ENCODE measurements at regions not wholly inside any gene's neighbourhood (a gene's known extent, or its start where the extent isn't known, plus 50 kb on each side); places are given as distances from the start of the nearest gene placed in this dataset.

DNA sequence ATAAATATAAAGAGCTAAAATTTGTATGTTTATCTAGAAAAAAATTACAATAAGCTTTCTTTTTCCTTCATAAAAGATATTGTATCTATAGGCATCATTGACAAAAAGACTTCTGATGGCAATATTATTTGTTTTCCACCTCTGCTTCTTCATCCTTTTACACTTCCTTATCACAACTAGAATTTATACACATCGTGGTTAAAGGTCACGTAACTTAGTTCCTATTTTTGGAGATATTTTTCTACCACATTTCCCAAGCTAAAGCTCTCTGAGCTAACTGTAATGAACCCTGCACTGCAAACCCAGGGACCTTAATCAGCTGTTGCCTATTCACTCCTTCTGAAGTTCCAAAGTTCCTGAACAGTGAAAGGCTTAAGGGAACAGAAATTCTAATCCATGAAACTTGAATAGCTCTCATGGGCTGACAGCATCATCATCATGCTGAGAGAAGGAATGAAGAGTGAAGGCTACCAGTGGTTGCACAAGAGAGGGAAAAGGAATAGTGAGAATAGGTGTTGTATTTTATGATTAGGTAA is 106.1 kb upstream of the SLC13A1 start (continued):
- TF ChIP-seq, protein P1, sequence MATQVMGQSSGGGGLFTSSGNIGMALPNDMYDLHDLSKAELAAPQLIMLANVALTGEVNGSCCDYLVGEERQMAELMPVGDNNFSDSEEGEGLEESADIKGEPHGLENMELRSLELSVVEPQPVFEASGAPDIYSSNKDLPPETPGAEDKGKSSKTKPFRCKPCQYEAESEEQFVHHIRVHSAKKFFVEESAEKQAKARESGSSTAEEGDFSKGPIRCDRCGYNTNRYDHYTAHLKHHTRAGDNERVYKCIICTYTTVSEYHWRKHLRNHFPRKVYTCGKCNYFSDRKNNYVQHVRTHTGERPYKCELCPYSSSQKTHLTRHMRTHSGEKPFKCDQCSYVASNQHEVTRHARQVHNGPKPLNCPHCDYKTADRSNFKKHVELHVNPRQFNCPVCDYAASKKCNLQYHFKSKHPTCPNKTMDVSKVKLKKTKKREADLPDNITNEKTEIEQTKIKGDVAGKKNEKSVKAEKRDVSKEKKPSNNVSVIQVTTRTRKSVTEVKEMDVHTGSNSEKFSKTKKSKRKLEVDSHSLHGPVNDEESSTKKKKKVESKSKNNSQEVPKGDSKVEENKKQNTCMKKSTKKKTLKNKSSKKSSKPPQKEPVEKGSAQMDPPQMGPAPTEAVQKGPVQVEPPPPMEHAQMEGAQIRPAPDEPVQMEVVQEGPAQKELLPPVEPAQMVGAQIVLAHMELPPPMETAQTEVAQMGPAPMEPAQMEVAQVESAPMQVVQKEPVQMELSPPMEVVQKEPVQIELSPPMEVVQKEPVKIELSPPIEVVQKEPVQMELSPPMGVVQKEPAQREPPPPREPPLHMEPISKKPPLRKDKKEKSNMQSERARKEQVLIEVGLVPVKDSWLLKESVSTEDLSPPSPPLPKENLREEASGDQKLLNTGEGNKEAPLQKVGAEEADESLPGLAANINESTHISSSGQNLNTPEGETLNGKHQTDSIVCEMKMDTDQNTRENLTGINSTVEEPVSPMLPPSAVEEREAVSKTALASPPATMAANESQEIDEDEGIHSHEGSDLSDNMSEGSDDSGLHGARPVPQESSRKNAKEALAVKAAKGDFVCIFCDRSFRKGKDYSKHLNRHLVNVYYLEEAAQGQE (IDR thresholded peaks at IDR 0.05): no peak
- TF ChIP-seq KDM5A (IDR thresholded peaks at IDR 0.05): no peak

DNA sequence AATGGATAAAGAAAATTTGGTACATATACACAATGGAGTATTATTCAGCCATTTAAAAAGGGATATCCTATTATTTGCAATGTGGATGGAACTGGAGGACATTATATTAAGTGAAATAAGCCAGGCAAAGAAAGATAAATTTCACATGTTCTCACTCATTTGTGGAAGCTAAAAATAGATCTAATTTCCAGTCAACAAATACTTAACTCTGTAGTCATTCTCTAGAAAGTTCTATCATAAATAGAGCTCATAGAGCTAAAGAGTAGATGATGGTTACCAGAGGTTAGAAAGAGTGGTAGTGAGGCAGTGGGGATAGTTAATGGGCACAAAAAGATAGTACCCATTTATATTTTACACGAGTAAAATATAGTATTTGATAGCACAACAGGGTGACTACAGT is 104.2 kb upstream of the SLC13A1 start:
- H3K4me3 ChIP-seq: no peak overlapping the region
- TF ChIP-seq SREBF2 (IDR thresholded peaks at IDR 0.05): no peak
- TF ChIP-seq NR3C1 (IDR thresholded peaks at IDR 0.05): no peak
- TF ChIP-seq RCOR1 (IDR thresholded peaks at IDR 0.05; ENCODE audit: low read depth, low read length): no peak
- TF ChIP-seq, protein P2, sequence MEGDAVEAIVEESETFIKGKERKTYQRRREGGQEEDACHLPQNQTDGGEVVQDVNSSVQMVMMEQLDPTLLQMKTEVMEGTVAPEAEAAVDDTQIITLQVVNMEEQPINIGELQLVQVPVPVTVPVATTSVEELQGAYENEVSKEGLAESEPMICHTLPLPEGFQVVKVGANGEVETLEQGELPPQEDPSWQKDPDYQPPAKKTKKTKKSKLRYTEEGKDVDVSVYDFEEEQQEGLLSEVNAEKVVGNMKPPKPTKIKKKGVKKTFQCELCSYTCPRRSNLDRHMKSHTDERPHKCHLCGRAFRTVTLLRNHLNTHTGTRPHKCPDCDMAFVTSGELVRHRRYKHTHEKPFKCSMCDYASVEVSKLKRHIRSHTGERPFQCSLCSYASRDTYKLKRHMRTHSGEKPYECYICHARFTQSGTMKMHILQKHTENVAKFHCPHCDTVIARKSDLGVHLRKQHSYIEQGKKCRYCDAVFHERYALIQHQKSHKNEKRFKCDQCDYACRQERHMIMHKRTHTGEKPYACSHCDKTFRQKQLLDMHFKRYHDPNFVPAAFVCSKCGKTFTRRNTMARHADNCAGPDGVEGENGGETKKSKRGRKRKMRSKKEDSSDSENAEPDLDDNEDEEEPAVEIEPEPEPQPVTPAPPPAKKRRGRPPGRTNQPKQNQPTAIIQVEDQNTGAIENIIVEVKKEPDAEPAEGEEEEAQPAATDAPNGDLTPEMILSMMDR (IDR thresholded peaks at IDR 0.05): no peak
- TF ChIP-seq TP53 (CRISPR knock-in tag; IDR thresholded peaks at IDR 0.05): no peak
- TF ChIP-seq ESRRA (IDR thresholded peaks at IDR 0.05; ENCODE audit: borderline replicate concordance, low read length): no peak
- TF ChIP-seq, protein P3, sequence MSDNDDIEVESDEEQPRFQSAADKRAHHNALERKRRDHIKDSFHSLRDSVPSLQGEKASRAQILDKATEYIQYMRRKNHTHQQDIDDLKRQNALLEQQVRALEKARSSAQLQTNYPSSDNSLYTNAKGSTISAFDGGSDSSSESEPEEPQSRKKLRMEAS (IDR thresholded peaks at IDR 0.05): no peak
- no peak for TF ChIP-seq POLR2AphosphoS2 (conservative IDR thresholded peaks at IDR 0.05; ENCODE audit: low read length)
- TF ChIP-seq HEYL (CRISPR knock-in tag; IDR thresholded peaks at IDR 0.05): no peak
- TF ChIP-seq, protein P1 (IDR thresholded peaks at IDR 0.05): no peak
- no peak for TF ChIP-seq CBX2 (IDR thresholded peaks at IDR 0.05; ENCODE audit: borderline replicate concordance, low read depth)
- TF ChIP-seq ZNF302 (CRISPR knock-in tag; IDR thresholded peaks at IDR 0.05): no peak
- no peak for ATAC-seq
- ChIA-PET POLR2A (no interaction called here), CTCF (no interaction called here)
- no peaks in the 10 kb centered on the region for H3K4me1 ChIP-seq
- DNase-seq (ENCODE audit: low read depth in 1 of 2, low spot score in 1 of 2): no peak
- H3K9me3 ChIP-seq: no peaks in the 10 kb centered on the region
- FAIRE-seq: no peak
- no peak overlapping the region for H3K27ac ChIP-seq
- 2% methylated on average over 1 of the region's 1 CpG for WGBS (ENCODE audit: missing lambda C conversion rate)
- H3K4me2 ChIP-seq: no peak overlapping the region

DNA sequence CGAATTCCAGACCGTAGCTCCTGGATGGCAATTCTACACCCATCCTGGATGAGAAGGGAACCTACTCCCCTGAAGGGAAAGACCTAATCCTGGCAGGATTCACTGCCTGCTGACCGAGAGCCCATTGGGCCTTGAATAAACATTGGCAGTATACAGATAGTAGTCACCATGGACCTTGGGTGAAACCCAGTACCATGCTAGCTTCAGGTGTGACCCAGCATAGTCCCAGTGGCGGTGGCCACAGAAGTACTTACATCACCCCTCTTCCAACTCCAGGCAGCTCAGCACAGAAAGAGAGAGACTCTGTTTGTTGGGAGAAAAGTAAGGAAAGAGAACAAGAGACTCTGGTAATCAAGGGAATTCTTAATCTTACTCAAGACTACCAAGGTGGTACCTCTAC is 97.2 kb upstream of the SLC13A1 start:
- POLR2A ChIA-PET: no interaction called here
- Histone ChIP-seq H3K4me2 (no peak overlapping the region), H3K9me3 (no peaks in the 10 kb centered on the region), H3K4me1 (no peaks in the 10 kb centered on the region), H3K4me3 (no peak overlapping the region), H3K27ac (no peak overlapping the region)
- FAIRE-seq (no peak), ATAC-seq (no peak), DNase-seq (ENCODE audit: low read depth in 1 of 2, low spot score in 1 of 2) (no peak)
- WGBS (ENCODE audit: missing lambda C conversion rate): 6% methylated on average over 4 of the region's 4 CpGs
- CTCF ChIA-PET: no interaction called here
- TF ChIP-seq, protein P2 (IDR thresholded peaks at IDR 0.05): no peak
- TF ChIP-seq EHF (CRISPR knock-in tag; IDR thresholded peaks at IDR 0.05) (no peak), CHD2 (IDR thresholded peaks at IDR 0.05; ENCODE audit: low read length, partially characterized antibody) (no peak), NR3C1 (IDR thresholded peaks at IDR 0.05) (no peak), JUN (IDR thresholded peaks at IDR 0.05) (no peak), RCOR1 (IDR thresholded peaks at IDR 0.05; ENCODE audit: low read depth, low read length) (no peak), HDAC2 (IDR thresholded peaks at IDR 0.05) (no peak), TFCP2L1 (CRISPR knock-in tag; IDR thresholded peaks at IDR 0.05) (no peak), ESRRA (IDR thresholded peaks at IDR 0.05; ENCODE audit: borderline replicate concordance, low read length) (no peak), NPAS2 (CRISPR knock-in tag; IDR thresholded peaks at IDR 0.05; ENCODE audit: borderline replicate concordance) (no peak)
- TF ChIP-seq, protein P4, sequence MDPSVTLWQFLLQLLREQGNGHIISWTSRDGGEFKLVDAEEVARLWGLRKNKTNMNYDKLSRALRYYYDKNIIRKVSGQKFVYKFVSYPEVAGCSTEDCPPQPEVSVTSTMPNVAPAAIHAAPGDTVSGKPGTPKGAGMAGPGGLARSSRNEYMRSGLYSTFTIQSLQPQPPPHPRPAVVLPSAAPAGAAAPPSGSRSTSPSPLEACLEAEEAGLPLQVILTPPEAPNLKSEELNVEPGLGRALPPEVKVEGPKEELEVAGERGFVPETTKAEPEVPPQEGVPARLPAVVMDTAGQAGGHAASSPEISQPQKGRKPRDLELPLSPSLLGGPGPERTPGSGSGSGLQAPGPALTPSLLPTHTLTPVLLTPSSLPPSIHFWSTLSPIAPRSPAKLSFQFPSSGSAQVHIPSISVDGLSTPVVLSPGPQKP (IDR thresholded peaks at IDR 0.05; ENCODE audit: low read depth, low read length): no peak
- TF ChIP-seq, protein P5, sequence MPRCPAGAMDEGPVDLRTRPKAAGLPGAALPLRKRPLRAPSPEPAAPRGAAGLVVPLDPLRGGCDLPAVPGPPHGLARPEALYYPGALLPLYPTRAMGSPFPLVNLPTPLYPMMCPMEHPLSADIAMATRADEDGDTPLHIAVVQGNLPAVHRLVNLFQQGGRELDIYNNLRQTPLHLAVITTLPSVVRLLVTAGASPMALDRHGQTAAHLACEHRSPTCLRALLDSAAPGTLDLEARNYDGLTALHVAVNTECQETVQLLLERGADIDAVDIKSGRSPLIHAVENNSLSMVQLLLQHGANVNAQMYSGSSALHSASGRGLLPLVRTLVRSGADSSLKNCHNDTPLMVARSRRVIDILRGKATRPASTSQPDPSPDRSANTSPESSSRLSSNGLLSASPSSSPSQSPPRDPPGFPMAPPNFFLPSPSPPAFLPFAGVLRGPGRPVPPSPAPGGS (IDR thresholded peaks at IDR 0.05): no peak

Data from A549 (cell line).